ENCODE measurements at regions not wholly inside any gene's neighbourhood (a gene's known extent, or its start where the extent isn't known, plus 50 kb on each side); places are given as distances from the start of the nearest gene placed in this dataset.

- no peak for DNase-seq (ENCODE audit: low read depth)
These were observed 406.3 kb upstream of the GRIA3 start for GRCh38 chrX:122777766-122778165.

GRCh38 chrX:122783918-122784317 lies 400.2 kb upstream of the GRIA3 start:
- DNase-seq (ENCODE audit: low read depth): no peak

- DNase-seq (ENCODE audit: low read depth): no peak
These were observed 396.8 kb upstream of the GRIA3 start for GRCh38 chrX:122787231-122787630.

GRCh38 chrX:122788216-122788615 lies 395.9 kb upstream of the GRIA3 start:
- DNase-seq (ENCODE audit: low read depth): no peak

GRCh38 chrX:122790376-122791095 lies 393.5 kb upstream of the GRIA3 start:
- no peak for DNase-seq (ENCODE audit: low read depth)

GRCh38 chrX:122813876-122814275 lies 370.2 kb upstream of the GRIA3 start:
- no peak for DNase-seq (ENCODE audit: low read depth)

- no peak for DNase-seq (ENCODE audit: low read depth)
These were observed 367.8 kb upstream of the GRIA3 start for GRCh38 chrX:122816288-122816687.

- DNase-seq (ENCODE audit: low read depth): no peak
These were observed 366.6 kb upstream of the GRIA3 start for GRCh38 chrX:122817321-122817955.

GRCh38 chrX:122818068-122818467 lies 366.0 kb upstream of the GRIA3 start:
- no peak for DNase-seq (ENCODE audit: low read depth)

GRCh38 chrX:122833230-122833629 lies 350.8 kb upstream of the GRIA3 start:
- DNase-seq (ENCODE audit: low read depth): no peak

- DNase-seq (ENCODE audit: low read depth): no peak
These were observed 348.2 kb upstream of the GRIA3 start for GRCh38 chrX:122835886-122836285.

GRCh38 chrX:122850326-122850725 lies 333.8 kb upstream of the GRIA3 start:
- DNase-seq (ENCODE audit: low read depth): no peak

GRCh38 chrX:122856205-122856604 lies 327.9 kb upstream of the GRIA3 start:
- DNase-seq (ENCODE audit: low read depth): no peak

GRCh38 chrX:122857734-122858133 lies 326.3 kb upstream of the GRIA3 start:
- DNase-seq (ENCODE audit: low read depth): no peak

- no peak for DNase-seq (ENCODE audit: low read depth)
These were observed 321.0 kb upstream of the GRIA3 start for GRCh38 chrX:122863067-122863466.

GRCh38 chrX:122866532-122866931 lies 317.5 kb upstream of the GRIA3 start:
- DNase-seq (ENCODE audit: low read depth): no peak

- no peak for DNase-seq (ENCODE audit: low read depth)
These were observed 315.4 kb upstream of the GRIA3 start for GRCh38 chrX:122868631-122869030.

- DNase-seq (ENCODE audit: low read depth): no peak
These were observed 314.9 kb upstream of the GRIA3 start for GRCh38 chrX:122869171-122869570.

GRCh38 chrX:122878269-122878668 lies 305.8 kb upstream of the GRIA3 start:
- no peak for DNase-seq (ENCODE audit: low read depth)

GRCh38 chrX:122880952-122881351 lies 303.1 kb upstream of the GRIA3 start:
- DNase-seq (ENCODE audit: low read depth): no peak

GRCh38 chrX:122890729-122891128 lies 293.3 kb upstream of the GRIA3 start:
- no peak for DNase-seq (ENCODE audit: low read depth)

GRCh38 chrX:122906726-122907125 lies 277.4 kb upstream of the GRIA3 start:
- DNase-seq (ENCODE audit: low read depth): no peak

GRCh38 chrX:122907375-122907774 lies 276.7 kb upstream of the GRIA3 start:
- no peak for DNase-seq (ENCODE audit: low read depth)

- DNase-seq (ENCODE audit: low read depth): no peak
These were observed 273.4 kb upstream of the GRIA3 start for GRCh38 chrX:122910697-122911096.
